B cell (primary cell): ENCODE measurements at regions not wholly inside any gene's neighbourhood (a gene's known extent, or its start where the extent isn't known, plus 50 kb on each side); places are given as distances from the start of the nearest gene placed in this dataset.

Experiments
- CTCF ChIP-seq: fragments of 200-600 bp; IDR thresholded peaks from one replicate; pipeline ENCODE4 v1.8.0; 2022; ENCODE audit warnings: antibody characterized with exemption, mild to moderate bottlenecking
- EZH2 ChIP-seq: IDR thresholded peaks from 2 replicates; pipeline ENCODE4 v1.6.1; 2012; ENCODE audit warnings: borderline replicate concordance, low read depth, mild to moderate bottlenecking, moderate library complexity, low read length; ENCODE audit not compliant: insufficient read depth, poor library complexity, severe bottlenecking

DNA sequence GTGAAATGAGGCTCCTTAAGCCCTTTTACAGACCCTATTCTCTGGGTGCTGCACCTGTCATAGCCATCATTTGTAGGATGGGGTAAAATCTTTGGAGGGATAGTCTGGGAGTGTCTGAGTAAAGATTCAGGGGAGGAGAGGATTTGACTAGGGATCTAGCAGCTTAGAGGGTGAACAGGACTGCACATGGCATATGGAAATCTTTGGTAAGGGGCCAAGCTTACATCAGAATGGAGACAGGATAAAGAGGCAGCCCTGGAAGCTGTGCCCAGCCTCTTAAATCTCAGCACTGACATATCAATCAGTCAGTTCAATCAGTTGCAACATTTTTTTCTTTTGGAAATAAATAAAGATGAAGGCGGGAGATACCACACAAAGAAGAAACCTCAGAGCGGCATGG, 301.8 kb upstream of the CADM1 start:
- TF ChIP-seq CTCF (no peak), EZH2 (no peak)
